HG03039 (cell line): ENCODE measurements at regions not wholly inside any gene's neighbourhood (a gene's known extent, or its start where the extent isn't known, plus 50 kb on each side); places are given as distances from the start of the nearest gene placed in this dataset.

Experiments used
- ATAC-seq: cut with Tn5 transposase; IDR thresholded peaks from one replicate; pipeline ENCODE4 v1.9.1; 2021; ENCODE audit warnings: mild to moderate bottlenecking, moderate library complexity; ENCODE audit not compliant: unreplicated experiment

DNA sequence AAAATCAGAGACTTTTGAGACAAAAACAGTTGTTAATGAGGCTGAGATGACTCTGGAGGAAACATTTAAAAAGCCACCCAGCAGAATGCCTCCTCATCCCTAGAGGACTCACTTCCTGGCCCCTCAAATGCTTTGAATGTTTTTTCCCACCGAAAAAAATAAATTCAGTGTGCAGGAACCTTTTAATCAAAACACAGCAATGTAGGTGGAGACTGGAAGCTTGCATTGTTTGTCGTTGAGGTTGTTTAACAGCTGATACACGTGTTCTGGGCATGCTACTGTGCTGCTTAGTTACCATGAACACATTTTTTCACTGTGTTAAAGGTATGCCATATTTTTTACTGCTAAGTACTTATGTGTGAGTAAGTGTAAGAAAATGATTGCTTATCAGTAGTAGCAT lies 65.7 kb upstream of the ADCY2 start:
- ATAC-seq: no peak

DNA sequence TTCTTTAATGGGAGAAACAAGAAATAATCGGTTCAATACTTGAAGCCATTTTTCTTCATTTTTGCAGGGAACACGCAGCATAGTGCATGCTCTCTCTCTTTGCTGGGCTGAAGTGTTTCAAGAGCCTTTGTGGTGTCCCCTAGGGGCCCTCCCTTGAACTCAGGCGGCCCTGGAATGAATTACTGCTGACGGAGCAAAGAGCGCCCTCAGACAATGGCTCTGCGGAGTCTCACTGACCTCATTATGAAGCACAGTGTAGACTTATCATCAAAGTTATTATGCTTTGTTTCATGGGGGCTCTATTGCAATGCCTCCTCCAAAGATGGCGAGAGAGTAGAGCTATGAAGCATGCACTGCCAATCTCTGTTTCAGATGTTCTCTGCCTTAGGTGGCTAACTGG lies 64.8 kb upstream of the ADCY2 start:
- no peak for ATAC-seq
